Gastrocnemius medialis (tissue), 4 donors: ENCODE measurements at regions not wholly inside any gene's neighbourhood (a gene's known extent, or its start where the extent isn't known, plus 50 kb on each side); places are given as distances from the start of the nearest gene placed in this dataset.
A peak's percentile ranks its signal among the peaks of the same experiment; 100 is the strongest.

ENCODE experiments used
- ATAC-seq, 2 donors: fragments of 150-250 bp; one replicate each; pipeline ENCODE4 v1.9.1; 2016
- DNase-seq, 2 donors: peaks; one replicate each; pipeline ENCODE4 v3.0.0-alpha.2; 2019
- H3K27ac ChIP-seq, 4 donors: fragments of 200-600 bp; sonication (generic); 1 replicate in 1 of 4; 2 replicates in 3 of 4; pipeline ENCODE4 v1.5.1; 2016 to 2018; ENCODE audit warnings: mild to moderate bottlenecking in 2 of 4, moderate library complexity in 1 of 4
- H3K27me3 ChIP-seq, 3 donors: fragments of 200-600 bp; sonication (generic) in 2 of 3; 1 replicate in 1 of 3; 2 replicates in 2 of 3; pipeline versions ENCODE4 v1.5.1 to v1.6.0; 2016 to 2019; ENCODE audit warnings: mild to moderate bottlenecking in 1 of 3, moderate library complexity in 1 of 3
- H3K36me3 ChIP-seq, 2 donors: fragments of 200-600 bp; sonication (generic) in 1 of 2; one replicate each; pipeline ENCODE4 v1.5.1; 2017 to 2018
- H3K4me1 ChIP-seq, 2 donors: fragments of 200-600 bp; sonication (generic) in 1 of 2; one replicate each; pipeline ENCODE4 v1.5.1; 2016 to 2017; ENCODE audit warnings: mild to moderate bottlenecking in 2 of 2
- H3K4me3 ChIP-seq, 4 donors: fragments of 200-600 bp; sonication (generic) in 3 of 4; 1 replicate in 1 of 4; 2 replicates in 3 of 4; pipeline ENCODE4 v1.5.1; 2016 to 2019; ENCODE audit warnings: mild to moderate bottlenecking in 2 of 4
- H3K9me3 ChIP-seq, 3 donors: fragments of 200-600 bp; sonication (generic) in 2 of 3; 1 replicate in 1 of 3; 2 replicates in 2 of 3; pipeline ENCODE4 v1.5.1; 2016 to 2019
- CTCF ChIP-seq, 5 experiments: fragments of 450-650 bp in 3 of 5; fragments of 200-600 bp in 2 of 5; sonication (generic) in 2 of 5; IDR thresholded peaks in 4 of 5; conservative IDR thresholded peaks in 1 of 5; 1 replicate in 4 of 5; 2 replicates in 1 of 5; pipeline ENCODE4 v1.5.1; 2016 to 2019; ENCODE audit warnings: antibody characterized with exemption in 5 of 5, mild to moderate bottlenecking in 3 of 5, moderate library complexity in 3 of 5
- POLR2A ChIP-seq, 2 donors: fragments of 450-650 bp; IDR thresholded peaks; one replicate each; pipeline ENCODE4 v1.6.1; 2017; ENCODE audit warnings: antibody characterized with exemption in 2 of 2, mild to moderate bottlenecking in 2 of 2, moderate library complexity in 2 of 2
- in situ Hi-C, 4 donors: fragments of 200-750 bp; cut with MboI; loops; one replicate each; pipeline versions ENCODE4 v1.15.0 to v1.8.0; 2017; ENCODE audit warnings: low sequenced_read_pairs in 4 of 4
- intact Hi-C: fragments of 100-400 bp; cut with DNase I; formaldehyde crosslinking; loops from one replicate; pipeline ENCODE4 v1.15.1; 2023; ENCODE audit warnings: low total_unique reads

GRCh38 chr9:115445655-115446054 lies 327.7 kb upstream of the TNC start:
- intact Hi-C loops: no loop called here
- Histone ChIP-seq H3K27me3 (no peaks in the 10 kb centered on the region), H3K36me3 (no peaks in the 10 kb centered on the region), H3K4me1 (no peaks in the 10 kb centered on the region), H3K9me3 (no peaks in the 10 kb centered on the region), H3K4me3 (no peak overlapping the region), H3K27ac (no peak overlapping the region)
- ATAC-seq (no peak), DNase-seq (no peak)
- in situ Hi-C loops: no loop called here
- TF ChIP-seq POLR2A (IDR thresholded peaks at IDR 0.05): no peak

- H3K27me3 ChIP-seq: no peaks in the 10 kb centered on the region
- in situ Hi-C loops (no loop called here), intact Hi-C loops (no loop called here)
- no peak overlapping the region for H3K4me3 ChIP-seq
- no peaks in the 10 kb centered on the region for H3K9me3 ChIP-seq
- H3K4me1 ChIP-seq: no peaks in the 10 kb centered on the region
- no peak for DNase-seq
- TF ChIP-seq CTCF (IDR thresholded peaks at IDR 0.05 in 4 of 5, conservative IDR thresholded peaks at IDR 0.05 in 1 of 5) (no peak), POLR2A (IDR thresholded peaks at IDR 0.05) (no peak)
- no peaks in the 10 kb centered on the region for H3K36me3 ChIP-seq
- ATAC-seq: no peak
- H3K27ac ChIP-seq: no peak overlapping the region
These were observed 338.6 kb upstream of the TNC start for GRCh38 chr9:115456515-115456914.

- in situ Hi-C loops: no loop called here
These were observed 343.3 kb upstream of the TNC start for GRCh38 chr9:115461280-115461679.

GRCh38 chr9:115462623-115463022 lies 344.7 kb upstream of the TNC start:
- Histone ChIP-seq H3K9me3 (no peaks in the 10 kb centered on the region), H3K36me3 (no peaks in the 10 kb centered on the region), H3K27ac (no peak overlapping the region), H3K4me1 (no peaks in the 10 kb centered on the region), H3K4me3 (no peak overlapping the region), H3K27me3 (no peaks in the 10 kb centered on the region)
- intact Hi-C loops: no loop called here
- TF ChIP-seq POLR2A (IDR thresholded peaks at IDR 0.05) (no peak), CTCF (IDR thresholded peaks at IDR 0.05 in 4 of 5, conservative IDR thresholded peaks at IDR 0.05 in 1 of 5) (no peak)
- DNase-seq (no peak), ATAC-seq (no peak)
- in situ Hi-C loops: no loop called here

More at GRCh38 chr9:115461280-115461679, 343.3 kb upstream of the TNC start:
- Histone ChIP-seq H3K4me1 (no peaks in the 10 kb centered on the region), H3K4me3 (no peak overlapping the region), H3K27me3 (no peaks in the 10 kb centered on the region), H3K36me3 (no peaks in the 10 kb centered on the region), H3K27ac (no peak overlapping the region), H3K9me3 (no peaks in the 10 kb centered on the region)
- DNase-seq: no peak
- ATAC-seq: peak in 1 of 2 donors; percentile 33
- intact Hi-C loops: no loop called here
- TF ChIP-seq CTCF (IDR thresholded peaks at IDR 0.05 in 4 of 5, conservative IDR thresholded peaks at IDR 0.05 in 1 of 5) (no peak), POLR2A (IDR thresholded peaks at IDR 0.05) (no peak)

- no peak for DNase-seq
- intact Hi-C loops: no loop called here
- no peak overlapping the region for H3K27ac ChIP-seq
These were observed 348.8 kb upstream of the TNC start for GRCh38 chr9:115466756-115467155.

More at GRCh38 chr9:115466756-115467155, 348.8 kb upstream of the TNC start:
- no peak for ATAC-seq
- TF ChIP-seq CTCF (IDR thresholded peaks at IDR 0.05 in 4 of 5, conservative IDR thresholded peaks at IDR 0.05 in 1 of 5) (no peak), POLR2A (IDR thresholded peaks at IDR 0.05) (no peak)
- H3K36me3 ChIP-seq: no peaks in the 10 kb centered on the region
- no peaks in the 10 kb centered on the region for H3K9me3 ChIP-seq
- no peaks in the 10 kb centered on the region for H3K4me1 ChIP-seq
- no peak overlapping the region for H3K4me3 ChIP-seq
- in situ Hi-C loops: no loop called here
- no peaks in the 10 kb centered on the region for H3K27me3 ChIP-seq
